Suprapubic skin (tissue), 4 donors: ENCODE measurements at regions not wholly inside any gene's neighbourhood (a gene's known extent, or its start where the extent isn't known, plus 50 kb on each side); places are given as distances from the start of the nearest gene placed in this dataset.

Experiments used
- DNase-seq, 2 donors: peaks; one replicate each; pipeline ENCODE4 v3.0.0-alpha.2; 2019; ENCODE audit warnings: low spot score in 2 of 2
- H3K27ac ChIP-seq: fragments of 200-600 bp; sonication (generic); one replicate; pipeline ENCODE4 v1.5.1; 2019
- H3K27me3 ChIP-seq: fragments of 200-600 bp; sonication (generic); one replicate; pipeline ENCODE4 v1.5.1; 2019
- H3K36me3 ChIP-seq: fragments of 200-600 bp; sonication (generic); one replicate; pipeline ENCODE4 v1.5.1; 2019
- H3K4me1 ChIP-seq: fragments of 200-600 bp; sonication (generic); one replicate; pipeline ENCODE4 v1.5.1; 2019
- H3K4me3 ChIP-seq: fragments of 200-600 bp; sonication (generic); one replicate; pipeline ENCODE4 v1.5.1; 2019; ENCODE audit warnings: mild to moderate bottlenecking
- H3K9me3 ChIP-seq: fragments of 200-600 bp; sonication (generic); one replicate; pipeline ENCODE4 v1.5.1; 2019
- CTCF ChIP-seq, 2 donors: fragments of 200-600 bp in 1 of 2; fragments of 450-650 bp in 1 of 2; sonication (generic) in 1 of 2; IDR thresholded peaks; one replicate each; pipeline ENCODE4 v1.5.1; 2016 to 2019; ENCODE audit warnings: antibody characterized with exemption in 2 of 2, mild to moderate bottlenecking in 1 of 2, moderate library complexity in 1 of 2
- EP300 ChIP-seq: sonication (generic); formaldehyde crosslinking; IDR thresholded peaks from one replicate; pipeline ENCODE4 v1.6.1; 2017; ENCODE audit warnings: antibody characterized with exemption
- POLR2A ChIP-seq, 2 donors: fragments of 450-650 bp; IDR thresholded peaks; one replicate each; pipeline ENCODE4 v1.6.1; 2017; ENCODE audit warnings: antibody characterized with exemption in 2 of 2, mild to moderate bottlenecking in 2 of 2, moderate library complexity in 2 of 2
- POLR2AphosphoS5 ChIP-seq, 3 donors: sonication (generic); formaldehyde crosslinking; IDR thresholded peaks; one replicate each; pipeline ENCODE4 v1.6.1; 2017; ENCODE audit warnings: antibody characterized with exemption in 3 of 3
- WGBS: methylation state at CpG from one replicate; pipeline ENCODE4 v1.1.5; 2018; 5-methylcytosine and 5-hydroxymethylcytosine counted together

GRCh38 chr14:73780391-73780790 is 66.2 kb upstream of the PNMA1 start:
- no peaks in the 10 kb centered on the region for H3K27me3 ChIP-seq
- H3K36me3 ChIP-seq: no peaks in the 10 kb centered on the region
- WGBS: 79% methylated on average over 4 of the region's 4 CpGs
- H3K9me3 ChIP-seq: no peaks in the 10 kb centered on the region
- H3K27ac ChIP-seq: no peak overlapping the region
- no peak overlapping the region for H3K4me3 ChIP-seq
- peak in 1 of 2 donors; percentile 27 for DNase-seq
- no peak for TF ChIP-seq EP300
- TF ChIP-seq CTCF (IDR thresholded peaks at IDR 0.05): no peak
- TF ChIP-seq POLR2AphosphoS5 (IDR thresholded peaks at IDR 0.05): no peak
- no peak for TF ChIP-seq POLR2A (IDR thresholded peaks at IDR 0.05)
- peaks cover 50% of the 10 kb centered on the region for H3K4me1 ChIP-seq

GRCh38 chr14:73778736-73779135 is 64.6 kb upstream of the PNMA1 start:
- 80% methylated on average over 3 of the region's 3 CpGs for WGBS

GRCh38 chr14:73777420-73777819 is 63.2 kb upstream of the PNMA1 start:
- H3K27ac ChIP-seq: no peak overlapping the region
- H3K36me3 ChIP-seq: no peaks in the 10 kb centered on the region
- no peaks in the 10 kb centered on the region for H3K9me3 ChIP-seq
- H3K27me3 ChIP-seq: no peaks in the 10 kb centered on the region
- TF ChIP-seq CTCF (IDR thresholded peaks at IDR 0.05) (peak in 1 of 2 donors; percentile 3), EP300 (no peak), POLR2A (IDR thresholded peaks at IDR 0.05) (no peak), POLR2AphosphoS5 (IDR thresholded peaks at IDR 0.05) (no peak)
- DNase-seq: no peak
- 59% methylated on average over 7 of the region's 7 CpGs for WGBS
- peaks cover 49% of the 10 kb centered on the region for H3K4me1 ChIP-seq
- H3K4me3 ChIP-seq: no peak overlapping the region

More at GRCh38 chr14:73778736-73779135, 64.6 kb upstream of the PNMA1 start:
- H3K9me3 ChIP-seq: no peaks in the 10 kb centered on the region
- no peaks in the 10 kb centered on the region for H3K27me3 ChIP-seq
- H3K36me3 ChIP-seq: no peaks in the 10 kb centered on the region
- H3K4me1 ChIP-seq: peaks cover 49% of the 10 kb centered on the region
- no peak overlapping the region for H3K27ac ChIP-seq
- no peak overlapping the region for H3K4me3 ChIP-seq
- no peak for DNase-seq
- TF ChIP-seq POLR2A (IDR thresholded peaks at IDR 0.05): no peak
- TF ChIP-seq POLR2AphosphoS5 (IDR thresholded peaks at IDR 0.05): no peak
- no peak for TF ChIP-seq CTCF (IDR thresholded peaks at IDR 0.05)
- no peak for TF ChIP-seq EP300

GRCh38 chr14:73776194-73776537 is 62.0 kb upstream of the PNMA1 start:
- H3K4me1 ChIP-seq: peaks cover 61% of the 10 kb centered on the region
- no peak for DNase-seq
- no peaks in the 10 kb centered on the region for H3K36me3 ChIP-seq
- peak overlapping the region; percentile 58 for H3K27ac ChIP-seq
- TF ChIP-seq POLR2A (IDR thresholded peaks at IDR 0.05): no peak
- TF ChIP-seq CTCF (IDR thresholded peaks at IDR 0.05): no peak
- TF ChIP-seq EP300: no peak
- TF ChIP-seq POLR2AphosphoS5 (IDR thresholded peaks at IDR 0.05): no peak
- H3K27me3 ChIP-seq: no peaks in the 10 kb centered on the region
- no peak overlapping the region for H3K4me3 ChIP-seq
- 65% methylated on average over 3 of the region's 3 CpGs for WGBS
- H3K9me3 ChIP-seq: no peaks in the 10 kb centered on the region

GRCh38 chr14:73775339-73776193 is 61.4 kb upstream of the PNMA1 start:
- no peak for DNase-seq
- no peaks in the 10 kb centered on the region for H3K9me3 ChIP-seq
- peak overlapping the region; percentile 58 for H3K27ac ChIP-seq
- no peak for TF ChIP-seq EP300
- no peak for TF ChIP-seq POLR2A (IDR thresholded peaks at IDR 0.05)
- no peak for TF ChIP-seq POLR2AphosphoS5 (IDR thresholded peaks at IDR 0.05)
- no peak for TF ChIP-seq CTCF (IDR thresholded peaks at IDR 0.05)
- H3K4me3 ChIP-seq: no peak overlapping the region
- no peaks in the 10 kb centered on the region for H3K36me3 ChIP-seq
- H3K27me3 ChIP-seq: no peaks in the 10 kb centered on the region
- peaks cover 67% of the 10 kb centered on the region for H3K4me1 ChIP-seq
- 68% methylated on average over 10 of the region's 10 CpGs for WGBS
